ENCODE measurements at regions not wholly inside any gene's neighbourhood (a gene's known extent, or its start where the extent isn't known, plus 50 kb on each side); places are given as distances from the start of the nearest gene placed in this dataset.

DNA sequence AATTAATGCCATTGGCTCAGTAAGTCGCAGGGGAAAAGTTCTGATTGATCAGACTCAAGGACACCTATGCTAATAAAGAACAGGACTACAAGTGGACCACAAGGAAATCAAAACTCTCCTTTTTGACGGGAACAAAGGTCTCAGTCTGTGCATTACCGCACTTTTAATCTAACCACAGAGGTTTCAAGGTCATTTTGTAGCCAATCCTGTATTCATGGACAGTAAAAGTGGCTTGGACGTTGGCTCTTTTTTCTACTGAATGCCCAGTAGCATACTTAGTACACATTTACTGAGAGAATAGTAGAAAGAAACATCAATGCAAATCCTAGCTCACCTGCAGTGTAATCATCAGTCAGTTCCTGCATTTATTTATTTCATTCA is 471.9 kb downstream of the PID1 start:
- Histone ChIP-seq H3K4me2 (ENCODE audit: low read depth, low read length, poor library complexity, severe bottlenecking) (no peak overlapping the region), H3K9ac (ENCODE audit: low read length) (no peak overlapping the region), H2AFZ (ENCODE audit: low read depth, low read length, severe bottlenecking) (no peak overlapping the region), H3K36me3 (ENCODE audit: low read length) (no peaks in the 10 kb centered on the region), H3F3A (ENCODE audit: insufficient read depth) (no peaks in the 10 kb centered on the region), H3K79me2 (ENCODE audit: insufficient read depth, low read length) (no peaks in the 10 kb centered on the region), H3K27me3 (ENCODE audit: low read length) (no peaks in the 10 kb centered on the region), H3K9me3 (ENCODE audit: insufficient read depth, low read length) (no peaks in the 10 kb centered on the region), H3K27ac (ENCODE audit: low read depth, low read length) (no peak overlapping the region), H3K4me3 (ENCODE audit: insufficient read depth, low read length, poor library complexity, severe bottlenecking) (no peak overlapping the region), H4K20me1 (ENCODE audit: low read depth, low read length) (no peaks in the 10 kb centered on the region), H3K9me2 (replicated peaks; ENCODE audit: insufficient read depth, low read length) (0 out of 2 replicates have a peak, but pooled peaks cover 3% of the 10 kb centered on the region)
- no peak for TF ChIP-seq CTCF (IDR thresholded peaks at IDR 0.05; ENCODE audit: insufficient read depth, low read length, poor library complexity, severe bottlenecking)
- no peak for TF ChIP-seq EZH2phosphoT487 (conservative IDR thresholded peaks at IDR 0.05; ENCODE audit: low read length)

- H3K4me3 ChIP-seq (ENCODE audit: insufficient read depth, low read length, poor library complexity, severe bottlenecking) = no peak overlapping the region
- no peaks in the 10 kb centered on the region for H4K20me1 ChIP-seq (ENCODE audit: low read depth, low read length)
- no peaks in the 10 kb centered on the region for H3F3A ChIP-seq (ENCODE audit: insufficient read depth)
- no peaks in the 10 kb centered on the region for H3K9me3 ChIP-seq (ENCODE audit: insufficient read depth, low read length)
- no peaks in the 10 kb centered on the region for H3K36me3 ChIP-seq (ENCODE audit: low read length)
- H3K9ac ChIP-seq (ENCODE audit: low read length) = no peak overlapping the region
- 0 out of 2 replicates have a peak, but pooled peaks cover 3% of the 10 kb centered on the region for H3K9me2 ChIP-seq (replicated peaks; ENCODE audit: insufficient read depth, low read length)
- no peak overlapping the region for H3K27ac ChIP-seq (ENCODE audit: low read depth, low read length)
- H2AFZ ChIP-seq (ENCODE audit: low read depth, low read length, severe bottlenecking) = no peak overlapping the region
- no peak for TF ChIP-seq EZH2phosphoT487 (conservative IDR thresholded peaks at IDR 0.05; ENCODE audit: low read length)
- no peak for TF ChIP-seq CTCF (IDR thresholded peaks at IDR 0.05; ENCODE audit: insufficient read depth, low read length, poor library complexity, severe bottlenecking)
- no peaks in the 10 kb centered on the region for H3K27me3 ChIP-seq (ENCODE audit: low read length)
- H3K4me2 ChIP-seq (ENCODE audit: low read depth, low read length, poor library complexity, severe bottlenecking) = no peak overlapping the region
- no peaks in the 10 kb centered on the region for H3K79me2 ChIP-seq (ENCODE audit: insufficient read depth, low read length)
These were observed 472.5 kb downstream of the PID1 start for GRCh38 chr2:228798458-228799207.

DNA sequence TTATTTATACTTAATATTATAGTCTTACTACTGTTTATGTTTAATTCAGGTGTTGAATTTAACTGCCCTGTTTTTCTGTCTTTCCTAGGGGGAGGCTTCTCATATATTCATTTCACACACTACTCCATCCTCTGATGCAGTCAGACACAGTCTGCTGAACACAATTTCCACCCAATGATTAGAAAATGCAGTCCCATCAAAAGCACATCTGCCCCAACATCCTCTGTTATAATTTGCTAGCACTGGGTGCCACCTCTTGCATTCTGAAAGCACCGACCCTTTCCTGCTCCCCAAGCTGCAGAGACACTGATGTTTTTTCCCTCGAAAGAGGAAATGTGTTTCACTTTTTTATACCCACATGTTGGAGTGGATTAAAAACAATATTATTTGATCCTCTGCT is 474.7 kb downstream of the PID1 start:
- Histone ChIP-seq H2AFZ (ENCODE audit: low read depth, low read length, severe bottlenecking) (no peak overlapping the region), H3K36me3 (ENCODE audit: low read length) (no peaks in the 10 kb centered on the region), H3K4me3 (ENCODE audit: insufficient read depth, low read length, poor library complexity, severe bottlenecking) (no peak overlapping the region), H3K9me3 (ENCODE audit: insufficient read depth, low read length) (no peaks in the 10 kb centered on the region), H3K27me3 (ENCODE audit: low read length) (no peaks in the 10 kb centered on the region), H3K4me2 (ENCODE audit: low read depth, low read length, poor library complexity, severe bottlenecking) (no peak overlapping the region), H4K20me1 (ENCODE audit: low read depth, low read length) (no peaks in the 10 kb centered on the region), H3K27ac (ENCODE audit: low read depth, low read length) (no peak overlapping the region), H3K79me2 (ENCODE audit: insufficient read depth, low read length) (no peaks in the 10 kb centered on the region), H3K9me2 (replicated peaks; ENCODE audit: insufficient read depth, low read length) (no peaks in the 10 kb centered on the region), H3F3A (ENCODE audit: insufficient read depth) (no peaks in the 10 kb centered on the region), H3K9ac (ENCODE audit: low read length) (no peak overlapping the region)
- TF ChIP-seq EZH2phosphoT487 (conservative IDR thresholded peaks at IDR 0.05; ENCODE audit: low read length) (no peak), CTCF (IDR thresholded peaks at IDR 0.05; ENCODE audit: insufficient read depth, low read length, poor library complexity, severe bottlenecking) (no peak)
